ENCODE measurements at regions not wholly inside any gene's neighbourhood (a gene's known extent, or its start where the extent isn't known, plus 50 kb on each side); places are given as distances from the start of the nearest gene placed in this dataset.

- TF ChIP-seq CTCF (IDR thresholded peaks at IDR 0.05) (no peak), POLR2A (IDR thresholded peaks at IDR 0.05) (no peak), EP300 (IDR thresholded peaks at IDR 0.05) (no peak)
Measured at GRCh38 chr11:80010536-80010935, 569.7 kb upstream of the TENM4 start.
